SK-N-SH (cell line): ENCODE measurements at regions not wholly inside any gene's neighbourhood (a gene's known extent, or its start where the extent isn't known, plus 50 kb on each side); places are given as distances from the start of the nearest gene placed in this dataset.

Source experiments
- CTCF ChIA-PET: fragments of 300-600, 350-600 bp; formaldehyde crosslinking; extraction: SDS; loops from one replicate; lab custom pipeline; 2021; lab: Yijun Ruan, JAX
- POLR2A ChIA-PET: fragments of 350-600 bp; sonication (Branson Sonifier 250); formaldehyde crosslinking; extraction: SDS; loops from one replicate; lab custom pipeline; 2020; ENCODE audit warnings: antibody characterized with exemption, inconsistent platforms; lab: Yijun Ruan, JAX
- DNase-seq: peaks from one replicate; pipeline ENCODE4 v3.0.0; 2012
- H2AFZ ChIP-seq: fragments of 200-600 bp; sonication (generic); 2 replicates; pipeline ENCODE4 v1.8.1; 2016; ENCODE audit warnings: antibody characterized with exemption, mild to moderate bottlenecking, low read depth
- H3F3A ChIP-seq: fragments of 200-600 bp; sonication (generic); replicated peaks from 2 replicates; pipeline ENCODE3; 2016; ENCODE audit warnings: antibody characterized with exemption, mild to moderate bottlenecking; ENCODE audit not compliant: insufficient read depth
- H3K27ac ChIP-seq, 2 experiments: fragments of 200-500 bp in 1 of 2; fragments of 200-600 bp in 1 of 2; sonication (Bioruptor generic) in 1 of 2; sonication (generic), shearing (Covaris generic) in 1 of 2; 2 replicates each; pipeline versions ENCODE4 v1.5.1 to v1.6.1; 2014 to 2016; ENCODE audit warnings: low read depth in 2 of 2, inconsistent platforms in 1 of 2, low read length in 1 of 2, mild to moderate bottlenecking in 1 of 2, mixed read lengths in 1 of 2
- H3K27me3 ChIP-seq: fragments of 200-600 bp; sonication (generic), shearing (Covaris generic); 2 replicates; pipeline ENCODE4 v1.6.1; 2016; ENCODE audit warnings: mixed run types; ENCODE audit not compliant: insufficient read depth
- H3K36me3 ChIP-seq, 2 experiments: fragments of 200-500 bp in 1 of 2; fragments of 200-600 bp in 1 of 2; sonication (Bioruptor generic) in 1 of 2; sonication (generic) in 1 of 2; replicated peaks in 1 of 2; 2 replicates each; pipeline versions ENCODE3 to v1.5.1; 2014 to 2016; ENCODE audit warnings: low read length in 1 of 2, mild to moderate bottlenecking in 1 of 2; ENCODE audit not compliant: insufficient read depth in 2 of 2, control insufficient read depth in 1 of 2
- H3K4me1 ChIP-seq, 2 experiments: fragments of 200-500 bp in 1 of 2; fragments of 200-600 bp in 1 of 2; sonication (Bioruptor generic) in 1 of 2; sonication (generic), shearing (Covaris generic) in 1 of 2; 2 replicates each; pipeline versions ENCODE4 v1.5.1 to v1.6.1; 2014 to 2016; ENCODE audit warnings: low read depth in 1 of 2, low read length in 1 of 2, mixed run types in 1 of 2; ENCODE audit not compliant: insufficient read depth in 2 of 2, control insufficient read depth in 1 of 2
- H3K4me2 ChIP-seq: fragments of 200-600 bp; sonication (generic), shearing (Covaris generic); 2 replicates; pipeline ENCODE4 v1.6.1; 2017; ENCODE audit warnings: mixed run types
- H3K4me3 ChIP-seq, 2 experiments: fragments of 200-500 bp in 1 of 2; fragments of 200-600 bp in 1 of 2; sonication (Bioruptor generic) in 1 of 2; sonication (generic), shearing (Covaris generic) in 1 of 2; 2 replicates each; pipeline versions ENCODE4 v1.5.1 to v1.8.1; 2014 to 2016; ENCODE audit warnings: low read depth in 2 of 2, inconsistent platforms in 1 of 2, low read length in 1 of 2, mild to moderate bottlenecking in 1 of 2, mixed read lengths in 1 of 2, moderate library complexity in 1 of 2
- H3K79me2 ChIP-seq: fragments of 200-600 bp; sonication (generic); 2 replicates; pipeline ENCODE4 v1.8.1; 2017; ENCODE audit warnings: mild to moderate bottlenecking; ENCODE audit not compliant: insufficient read depth
- H3K9ac ChIP-seq: fragments of 200-600 bp; sonication (generic); 2 replicates; pipeline ENCODE4 v1.6.1; 2017; ENCODE audit warnings: mixed run types
- H3K9me2 ChIP-seq: fragments of 200-600 bp; sonication (generic); 2 replicates; pipeline ENCODE4 v1.6.1; 2017; ENCODE audit warnings: mixed run types
- H3K9me3 ChIP-seq: fragments of 200-600 bp; sonication (generic); 2 replicates; pipeline ENCODE4 v1.6.1; 2017; ENCODE audit warnings: mixed run types, mild to moderate bottlenecking, moderate library complexity
- H4K20me1 ChIP-seq: fragments of 200-600 bp; sonication (generic); 2 replicates; pipeline ENCODE4 v1.6.1; 2017; ENCODE audit warnings: mild to moderate bottlenecking, mixed run types; ENCODE audit not compliant: insufficient read depth
- EP300 ChIP-seq, 2 experiments: IDR thresholded peaks; 2 replicates each; pipeline versions ENCODE4 v1.4.0 to v1.6.1; 2012; ENCODE audit warnings: borderline replicate concordance in 1 of 2, low read depth in 1 of 2, low read length in 1 of 2
- EZH2phosphoT487 ChIP-seq: fragments of 200-600 bp; sonication (generic); IDR thresholded peaks from 2 replicates; pipeline ENCODE4 v1.6.1; 2017; ENCODE audit warnings: low read depth, mixed run types, mild to moderate bottlenecking, antibody characterized with exemption, moderate library complexity, borderline replicate concordance
- FOXJ3 ChIP-seq: sonication (generic); formaldehyde crosslinking; IDR thresholded peaks from 2 replicates; pipeline ENCODE4 v1.5.1; 2020; ENCODE audit warnings: mild to moderate bottlenecking, missing genetic modification reagents
- GABPA ChIP-seq: IDR thresholded peaks from 2 replicates; pipeline ENCODE4 v1.4.0; 2012; ENCODE audit warnings: low read depth, mild to moderate bottlenecking
- GATA2 ChIP-seq: sonication (generic); formaldehyde crosslinking; IDR thresholded peaks from 2 replicates; pipeline ENCODE4 v1.5.0; 2020; ENCODE audit warnings: mild to moderate bottlenecking, missing genetic modification reagents
- JUND ChIP-seq: IDR thresholded peaks from 2 replicates; pipeline ENCODE4 v1.4.0; 2012
- MEF2A ChIP-seq: IDR thresholded peaks from 2 replicates; pipeline ENCODE4 v1.4.0; 2012; ENCODE audit warnings: low read depth, borderline replicate concordance
- MXI1 ChIP-seq: IDR thresholded peaks from 2 replicates; pipeline ENCODE4 v1.6.1; 2012; ENCODE audit warnings: mild to moderate bottlenecking, low read depth, low read length, improper control_type of control experiment
- NFIC ChIP-seq: IDR thresholded peaks from 2 replicates; pipeline ENCODE4 v1.4.0; 2012; ENCODE audit warnings: borderline replicate concordance
- NRF1 ChIP-seq: IDR thresholded peaks from 2 replicates; pipeline ENCODE4 v1.6.1; 2012; ENCODE audit warnings: low read depth, mild to moderate bottlenecking, low read length
- PBX3 ChIP-seq: IDR thresholded peaks from 2 replicates; pipeline ENCODE4; 2012
- RFX5 ChIP-seq: IDR thresholded peaks from 2 replicates; pipeline ENCODE4 v1.6.1; 2012; ENCODE audit warnings: mild to moderate bottlenecking, improper control_type of control experiment, low read length
- SIN3A ChIP-seq: IDR thresholded peaks from 2 replicates; pipeline ENCODE4 v1.6.1; 2012; ENCODE audit warnings: low read depth, mild to moderate bottlenecking, low read length, moderate library complexity, borderline replicate concordance
- SMC3 ChIP-seq: IDR thresholded peaks from 2 replicates; pipeline ENCODE4 v1.6.1; 2012; ENCODE audit warnings: low read depth, low read length, improper control_type of control experiment
- TAF1 ChIP-seq: IDR thresholded peaks from 2 replicates; pipeline ENCODE4 v1.6.1; 2012; ENCODE audit warnings: low read depth, mild to moderate bottlenecking, low read length, moderate library complexity, borderline replicate concordance
- TEAD4 ChIP-seq: IDR thresholded peaks from 2 replicates; pipeline ENCODE4 v1.4.0; 2012; ENCODE audit warnings: mild to moderate bottlenecking, borderline replicate concordance; ENCODE audit not compliant: insufficient read depth
- USF1 ChIP-seq: IDR thresholded peaks from 2 replicates; pipeline ENCODE4 v1.4.0; 2012; ENCODE audit warnings: low read depth, borderline replicate concordance
- ZBTB33 ChIP-seq: IDR thresholded peaks from 2 replicates; pipeline ENCODE4 v1.4.0; 2012; ENCODE audit warnings: low read depth, borderline replicate concordance
- WGBS: methylation state at CpG from one replicate; pipeline ENCODE4 v1.1.6; 2017; ENCODE audit warnings: low lambda C conversion rate; 5-methylcytosine and 5-hydroxymethylcytosine counted together
- TF ChIP-seq, protein P1 (sequence below): fragments of 150-350 bp; IDR thresholded peaks from 2 replicates; pipeline ENCODE4 v1.6.1; 2016; ENCODE audit warnings: mild to moderate bottlenecking, low read depth, low read length

DNA sequence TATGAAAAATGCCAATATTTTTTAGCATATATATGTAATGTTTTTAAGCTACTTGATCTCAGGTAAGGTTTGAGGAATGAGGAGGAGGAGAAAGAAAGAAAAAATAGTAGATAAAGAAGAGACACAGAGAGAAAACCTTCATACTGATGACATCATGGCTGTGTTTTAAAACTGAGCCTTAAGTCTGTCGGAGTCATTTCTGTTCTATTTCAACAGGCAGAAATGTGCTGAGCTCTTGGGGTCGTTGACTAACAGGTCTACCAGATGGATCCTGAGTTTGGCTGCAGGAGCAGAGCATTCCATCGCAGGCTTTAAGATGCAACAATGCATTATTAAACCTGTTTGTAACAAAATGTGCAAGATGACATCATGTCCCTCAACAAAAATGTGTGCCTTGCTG is 356.0 kb downstream of the TGFB2 start:
- H3F3A ChIP-seq: peaks cover 13% of the 10 kb centered on the region
- POLR2A ChIA-PET: no interaction called here
- H3K4me1 ChIP-seq: peaks cover 2 to 11% of the 10 kb centered on the region in 2 experiments; a peak in 2 of 4 replicates
- H3K36me3 ChIP-seq: no peaks in the 10 kb centered on the region
- H3K27me3 ChIP-seq: no peaks in the 10 kb centered on the region
- no peak overlapping the region for H3K9ac ChIP-seq
- 77% methylated on average over 3 of the region's 3 CpGs for WGBS
- H3K9me3 ChIP-seq: no peaks in the 10 kb centered on the region
- no peaks in the 10 kb centered on the region for H3K79me2 ChIP-seq
- no peak overlapping the region for H2AFZ ChIP-seq
- H3K4me3 ChIP-seq: no peak overlapping the region
- DNase-seq: no peak
- CTCF ChIA-PET: interaction anchor here (0.7 kb wide), 1 partner anchor 226 kb away, joined by 3 read pairs; no protein-coding TSS in a partner anchor
- H3K9me2 ChIP-seq: no peaks in the 10 kb centered on the region
- no peak overlapping the region for H3K4me2 ChIP-seq
- no peak for TF ChIP-seq SMC3
- no peak for TF ChIP-seq NFIC
- no peak for TF ChIP-seq GABPA
- no peak for TF ChIP-seq USF1
- TF ChIP-seq RFX5: no peak
- no peak for TF ChIP-seq SIN3A
- TF ChIP-seq MEF2A: no peak
- TF ChIP-seq EZH2phosphoT487: no peak
- no peaks in the 10 kb centered on the region for H4K20me1 ChIP-seq
- H3K27ac ChIP-seq: no peak overlapping the region

DNA sequence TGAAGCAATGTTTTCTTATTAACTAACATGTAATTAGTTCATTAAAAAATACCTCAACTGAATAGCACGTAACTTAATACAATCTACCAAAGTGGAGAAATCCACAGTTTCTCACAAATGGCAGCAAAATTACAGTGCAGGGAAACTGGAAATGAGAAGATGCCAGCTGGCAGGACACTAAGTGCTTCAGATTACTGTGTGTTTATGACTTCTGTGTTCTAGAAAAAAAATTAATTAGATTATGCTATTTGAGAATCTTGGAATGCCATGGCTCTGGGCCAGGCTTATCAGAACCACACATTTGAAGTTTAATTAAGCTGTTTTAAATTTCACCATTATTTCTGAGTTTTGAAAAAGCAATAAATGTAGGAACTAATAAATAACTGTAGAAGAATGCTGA is 357.6 kb downstream of the TGFB2 start:
- Histone ChIP-seq H4K20me1 (no peaks in the 10 kb centered on the region), H3K36me3 (no peaks in the 10 kb centered on the region), H3K4me3 (no peak overlapping the region), H3K79me2 (no peaks in the 10 kb centered on the region), H3F3A (peaks cover 15% of the 10 kb centered on the region), H3K9ac (no peak overlapping the region), H3K27me3 (no peaks in the 10 kb centered on the region), H3K27ac (no peak overlapping the region), H3K4me1 (peaks cover 2 to 11% of the 10 kb centered on the region in 2 experiments; a peak in 2 of 4 replicates), H3K4me2 (no peak overlapping the region), H2AFZ (no peak overlapping the region), H3K9me3 (no peaks in the 10 kb centered on the region), H3K9me2 (no peaks in the 10 kb centered on the region)
- POLR2A ChIA-PET: no interaction called here
- TF ChIP-seq PBX3: no peak
- no peak for TF ChIP-seq MEF2A
- TF ChIP-seq FOXJ3 (CRISPR knock-in tag): no peak
- CTCF ChIA-PET: no interaction called here
- DNase-seq: no peak
- 88% methylated on average over 1 of the region's 1 CpG for WGBS

GRCh38 chr1:218703836-218704235 is 358.7 kb downstream of the TGFB2 start:
- 95% methylated on average over 3 of the region's 3 CpGs for WGBS
- peaks cover 2 to 11% of the 10 kb centered on the region in 2 experiments; a peak in 2 of 4 replicates for H3K4me1 ChIP-seq
- TF ChIP-seq TAF1 (no peak), TEAD4 (no peak), NRF1 (no peak), ZBTB33 (no peak), MXI1 (no peak), RFX5 (no peak), GATA2 (CRISPR knock-in tag) (no peak), EP300 (IDR thresholded peaks at IDR 0.05; ENCODE audit: borderline replicate concordance in 1 of 2, low read depth in 1 of 2, low read length in 1 of 2) (no peak), JUND (no peak)
- TF ChIP-seq, protein P1, sequence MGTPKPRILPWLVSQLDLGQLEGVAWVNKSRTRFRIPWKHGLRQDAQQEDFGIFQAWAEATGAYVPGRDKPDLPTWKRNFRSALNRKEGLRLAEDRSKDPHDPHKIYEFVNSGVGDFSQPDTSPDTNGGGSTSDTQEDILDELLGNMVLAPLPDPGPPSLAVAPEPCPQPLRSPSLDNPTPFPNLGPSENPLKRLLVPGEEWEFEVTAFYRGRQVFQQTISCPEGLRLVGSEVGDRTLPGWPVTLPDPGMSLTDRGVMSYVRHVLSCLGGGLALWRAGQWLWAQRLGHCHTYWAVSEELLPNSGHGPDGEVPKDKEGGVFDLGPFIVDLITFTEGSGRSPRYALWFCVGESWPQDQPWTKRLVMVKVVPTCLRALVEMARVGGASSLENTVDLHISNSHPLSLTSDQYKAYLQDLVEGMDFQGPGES: no peak

More at GRCh38 chr1:218703836-218704235, 358.7 kb downstream of the TGFB2 start:
- Histone ChIP-seq H3K9ac (no peak overlapping the region), H3K4me3 (no peak overlapping the region), H3K9me3 (no peaks in the 10 kb centered on the region), H3K9me2 (no peaks in the 10 kb centered on the region), H2AFZ (no peak overlapping the region), H4K20me1 (no peaks in the 10 kb centered on the region), H3F3A (peaks cover 15% of the 10 kb centered on the region), H3K36me3 (no peaks in the 10 kb centered on the region), H3K79me2 (no peaks in the 10 kb centered on the region), H3K27me3 (no peaks in the 10 kb centered on the region), H3K27ac (no peak overlapping the region), H3K4me2 (no peak overlapping the region)
- CTCF ChIA-PET: no interaction called here
- no peak for DNase-seq
- POLR2A ChIA-PET: no interaction called here
